NCI-H2081 (cell line): ENCODE measurements at regions not wholly inside any gene's neighbourhood (a gene's known extent, or its start where the extent isn't known, plus 50 kb on each side); places are given as distances from the start of the nearest gene placed in this dataset.

Experiments used
- DNase-seq, 2 experiments: peaks; one replicate each; lab custom pipeline; 2025; lab: John Stamatoyannopoulos, UW

DNA sequence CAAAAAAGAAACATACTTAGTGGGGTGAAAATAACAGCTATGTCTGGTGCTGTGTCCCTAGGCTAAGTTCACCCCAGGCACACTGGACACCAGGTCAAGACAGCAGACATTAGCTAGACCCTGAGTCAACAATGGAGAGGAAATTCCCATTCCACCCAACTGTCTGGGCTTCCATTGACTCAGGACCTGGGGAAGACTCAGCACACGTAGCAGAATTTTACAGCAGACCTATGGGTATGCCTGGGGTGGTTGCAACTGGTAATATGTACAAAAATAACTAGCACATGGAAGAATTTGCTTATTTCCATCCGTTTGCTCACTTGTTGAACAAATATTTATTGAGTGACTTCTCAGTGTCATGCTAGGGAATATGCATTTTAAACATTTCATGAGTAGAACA, 117.0 kb downstream of the GAS1 start:
- no peak for DNase-seq

- no peak for DNase-seq
Measured at GRCh38 chr9:86829496-86830046, 117.7 kb downstream of the GAS1 start.

- DNase-seq: no peak
Measured at GRCh38 chr9:86828631-86829030, 118.7 kb downstream of the GAS1 start.

DNA sequence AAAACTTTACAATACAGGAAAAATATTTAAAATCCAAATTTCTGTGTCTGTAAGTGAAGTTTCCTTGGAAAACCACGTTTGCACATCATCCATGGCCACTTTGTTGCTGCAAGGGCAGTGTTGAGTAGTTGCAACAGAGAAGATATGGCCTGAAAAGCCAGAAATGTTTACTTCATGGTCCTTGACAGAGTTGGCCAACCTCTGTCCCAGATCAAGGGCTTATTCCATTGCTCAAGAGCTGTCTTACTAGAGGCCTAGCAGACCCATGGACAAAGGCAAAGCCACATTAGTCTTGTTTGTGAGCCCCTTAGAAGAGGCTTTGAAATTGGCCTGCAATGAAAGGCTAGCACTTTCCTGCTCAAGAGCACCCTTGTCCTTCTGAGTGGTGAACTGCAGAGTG, 119.4 kb downstream of the GAS1 start:
- DNase-seq: no peak

DNA sequence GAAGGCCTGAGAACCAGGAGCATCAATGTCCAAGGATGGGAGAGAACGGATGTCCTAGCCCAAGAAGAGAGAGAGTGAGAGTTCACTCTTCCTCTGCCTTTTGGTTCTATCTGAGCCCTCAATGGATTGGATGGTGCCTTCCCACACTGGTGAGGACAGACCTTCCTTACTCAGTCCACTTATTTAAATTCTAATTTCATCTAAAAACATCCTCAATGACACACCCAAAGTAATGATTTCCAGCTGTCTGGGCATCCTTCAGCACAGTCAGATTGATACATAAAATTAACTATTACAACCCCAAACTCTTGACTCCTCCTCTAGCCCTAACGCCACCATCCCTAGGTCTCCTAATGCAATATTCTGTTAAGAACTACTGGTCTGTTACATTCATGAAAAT, 122.0 kb downstream of the GAS1 start:
- DNase-seq: no peak

DNA sequence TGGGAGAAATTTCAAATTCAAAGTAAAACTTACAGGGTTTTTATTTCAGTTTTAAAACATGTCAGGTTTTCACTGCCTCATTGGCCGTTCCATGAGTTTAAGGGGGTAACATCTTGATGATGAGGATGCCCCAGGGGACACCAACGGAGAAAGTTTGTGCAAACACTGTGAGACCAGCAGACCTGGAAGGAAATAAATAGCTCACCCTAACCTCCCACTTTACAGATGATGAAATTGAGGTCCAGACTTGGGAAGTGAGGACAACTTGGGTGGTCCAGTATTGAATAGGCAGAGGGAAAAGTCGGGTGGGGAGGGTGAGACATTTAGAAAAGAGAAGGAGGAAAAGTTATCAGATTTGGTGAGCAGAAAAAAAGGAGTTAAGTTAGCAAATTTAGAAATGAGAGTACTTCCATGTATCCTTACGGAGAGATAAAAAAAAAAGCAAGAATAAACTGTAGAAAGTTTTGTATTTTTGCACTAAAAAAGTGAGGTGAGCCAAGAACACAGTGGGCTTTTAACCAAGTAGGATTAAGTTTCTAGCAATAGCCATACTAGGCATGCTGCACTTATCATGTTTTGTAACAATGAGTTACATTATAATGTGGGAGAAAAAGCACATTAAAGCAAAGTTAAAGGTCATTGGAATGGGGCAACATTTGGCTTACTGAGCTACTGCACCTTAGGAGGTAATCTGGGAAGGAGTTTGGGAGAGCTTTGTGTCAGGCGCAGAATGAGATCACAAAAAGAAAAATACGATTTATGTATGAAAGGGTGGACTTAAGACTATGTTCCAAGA, 125.1 kb downstream of the GAS1 start:
- DNase-seq: no peak

- DNase-seq: no peak
Measured at GRCh38 chr9:86821006-86821845, 126.1 kb downstream of the GAS1 start.

DNA sequence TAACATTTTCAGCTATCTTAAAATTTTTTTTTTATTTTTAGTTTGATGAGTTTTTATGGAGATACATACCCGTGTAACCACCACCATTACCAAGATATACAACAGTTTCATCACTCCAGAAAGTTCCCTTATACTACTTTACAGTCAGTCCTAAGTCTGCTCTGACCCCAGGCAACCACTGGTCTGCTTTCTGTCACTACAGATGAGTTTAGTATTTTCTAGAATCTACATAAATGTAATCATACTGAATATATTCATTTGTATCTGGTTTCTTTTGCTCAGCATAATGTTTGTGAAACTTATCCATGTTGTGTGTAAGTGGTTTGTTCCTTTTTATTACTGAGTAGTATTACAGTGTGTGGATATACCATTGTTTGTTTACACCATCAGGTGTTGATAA, 127.8 kb downstream of the GAS1 start:
- DNase-seq: no peak

GRCh38 chr9:86818636-86819035, 128.7 kb downstream of the GAS1 start:
- DNase-seq: no peak

DNA sequence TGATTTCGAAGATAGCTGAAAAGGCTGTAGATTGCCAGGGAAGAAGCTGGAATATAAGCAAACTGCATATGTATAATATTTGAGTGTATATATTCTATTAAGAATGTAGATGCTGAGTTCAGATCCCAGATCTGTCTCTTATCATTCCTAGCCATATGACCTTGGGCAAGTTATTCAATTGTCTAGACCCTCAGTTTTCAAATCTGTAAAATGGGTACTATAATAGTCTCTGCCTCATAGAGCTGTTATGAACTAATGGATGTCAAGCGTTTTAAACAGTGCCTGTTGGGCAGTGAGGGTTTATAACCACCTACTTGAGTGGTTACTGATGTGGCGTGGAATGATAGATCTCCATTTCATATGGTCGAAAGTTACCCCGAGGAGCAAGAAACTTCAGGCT, 130.4 kb downstream of the GAS1 start:
- DNase-seq: no peak

DNA sequence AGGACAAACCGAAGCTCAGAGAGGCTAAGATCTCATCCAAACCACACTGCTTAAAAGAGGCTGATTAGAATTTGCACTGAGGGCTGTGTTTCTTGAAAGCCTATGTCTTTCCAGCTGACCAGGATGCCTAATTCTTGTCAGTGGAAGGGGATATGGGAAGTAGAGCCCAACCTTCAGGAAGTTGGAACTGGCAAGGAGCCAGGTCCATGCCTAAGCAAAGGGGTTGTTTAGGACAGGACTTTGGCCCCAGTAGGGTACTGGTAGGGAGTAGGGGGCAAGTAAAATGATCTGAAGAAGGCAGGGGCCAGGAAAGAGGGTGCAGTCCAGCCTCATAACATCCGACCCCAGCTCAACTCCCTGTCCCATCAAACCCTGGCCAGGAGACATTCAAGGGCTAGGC, 130.9 kb downstream of the GAS1 start:
- DNase-seq: no peak

- no peak for DNase-seq
Measured at GRCh38 chr9:86812616-86813015, 134.7 kb downstream of the GAS1 start.

GRCh38 chr9:86809759-86810367, 137.4 kb downstream of the GAS1 start:
- DNase-seq: no peak

DNA sequence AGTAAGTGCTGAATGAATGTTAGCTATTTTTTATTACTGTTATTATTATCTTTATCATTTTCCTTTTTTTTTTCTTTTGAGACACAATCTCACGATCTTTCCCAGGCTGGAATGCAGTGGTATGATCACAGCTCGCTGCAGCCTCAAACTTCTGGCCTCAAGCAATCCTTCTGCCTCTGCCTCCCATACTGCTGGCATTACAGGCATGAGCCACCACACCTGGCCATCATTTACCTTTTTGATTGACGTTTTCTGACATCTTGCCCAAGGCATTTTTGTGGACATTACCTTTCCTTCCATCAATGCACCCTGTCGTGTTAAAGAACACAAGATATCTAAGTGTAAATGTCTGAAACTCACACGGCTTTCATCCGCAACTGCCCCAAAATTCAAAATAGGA, 138.2 kb downstream of the GAS1 start:
- no peak for DNase-seq

DNA sequence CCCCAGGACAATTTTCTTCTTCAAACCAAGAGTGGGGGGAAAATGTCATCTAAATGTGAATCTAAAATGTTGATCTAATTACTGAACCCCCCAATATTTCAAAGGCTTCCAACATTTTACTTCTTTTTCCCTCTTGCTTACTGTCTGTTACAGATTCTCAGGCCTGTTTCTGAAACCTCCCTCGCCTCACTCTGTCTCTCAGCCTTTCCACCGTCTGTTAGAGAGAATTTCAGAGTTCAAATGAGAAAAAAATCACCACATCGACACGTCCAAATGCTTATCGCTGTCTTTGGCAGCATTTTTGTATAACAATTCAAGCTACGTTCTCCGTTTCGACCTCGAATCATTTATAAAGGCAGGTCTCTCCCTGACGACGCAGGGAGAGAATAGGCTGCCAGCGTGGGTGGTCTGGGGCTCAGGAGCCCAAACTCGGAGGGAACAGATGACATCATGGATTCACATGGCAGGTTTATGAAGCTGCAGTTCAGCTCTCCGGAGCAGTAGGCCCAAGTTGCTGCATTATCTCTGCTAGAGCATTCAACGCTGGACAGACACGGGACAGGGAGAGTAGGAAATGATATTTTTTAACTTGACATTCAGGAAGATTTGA, 139.8 kb downstream of the GAS1 start:
- no peak for DNase-seq

DNA sequence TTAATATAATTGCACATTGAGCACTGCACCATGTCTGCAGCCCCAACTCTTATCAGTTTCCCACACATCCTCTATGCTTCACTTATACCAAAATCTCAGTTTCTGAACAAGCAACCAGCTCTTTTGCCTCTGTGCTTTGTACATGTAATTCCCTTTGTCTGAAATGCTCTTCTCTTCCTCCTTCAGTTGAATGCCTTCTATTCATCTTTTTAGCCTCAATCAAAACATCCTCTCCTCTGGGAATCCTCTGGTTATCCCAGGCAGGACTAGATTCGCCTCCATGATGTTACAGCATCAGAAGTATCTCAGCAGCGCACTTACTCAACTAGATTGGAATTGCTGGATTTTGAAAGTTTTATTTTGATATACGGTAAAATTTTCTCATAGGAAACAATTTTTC, 143.3 kb downstream of the GAS1 start:
- DNase-seq: no peak

- no peak for DNase-seq
Measured at GRCh38 chr9:86802900-86803673, 144.2 kb downstream of the GAS1 start.

DNA sequence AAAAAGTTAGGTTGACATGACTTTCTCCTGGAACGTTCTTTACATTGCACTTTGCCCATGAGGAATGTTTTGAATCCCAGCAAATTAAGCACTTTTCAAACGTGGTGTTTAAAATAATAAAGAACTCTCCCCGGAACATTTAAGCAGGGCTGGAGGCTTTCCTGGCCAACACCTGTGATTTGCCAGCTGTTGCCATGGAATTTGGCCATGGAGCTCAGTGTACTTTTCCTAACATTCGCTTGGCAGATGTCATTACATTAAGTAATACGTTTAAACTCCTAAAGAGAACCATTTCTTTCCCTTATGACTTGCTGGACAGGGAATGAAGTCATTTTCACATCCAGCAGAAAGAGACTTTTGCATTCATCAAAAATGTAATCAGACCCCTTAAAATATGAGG, 146.1 kb downstream of the GAS1 start:
- DNase-seq: no peak

- DNase-seq: no peak
Measured at GRCh38 chr9:86800681-86801080, 146.6 kb downstream of the GAS1 start.

GRCh38 chr9:86798966-86799365, 148.3 kb downstream of the GAS1 start:
- no peak for DNase-seq

DNA sequence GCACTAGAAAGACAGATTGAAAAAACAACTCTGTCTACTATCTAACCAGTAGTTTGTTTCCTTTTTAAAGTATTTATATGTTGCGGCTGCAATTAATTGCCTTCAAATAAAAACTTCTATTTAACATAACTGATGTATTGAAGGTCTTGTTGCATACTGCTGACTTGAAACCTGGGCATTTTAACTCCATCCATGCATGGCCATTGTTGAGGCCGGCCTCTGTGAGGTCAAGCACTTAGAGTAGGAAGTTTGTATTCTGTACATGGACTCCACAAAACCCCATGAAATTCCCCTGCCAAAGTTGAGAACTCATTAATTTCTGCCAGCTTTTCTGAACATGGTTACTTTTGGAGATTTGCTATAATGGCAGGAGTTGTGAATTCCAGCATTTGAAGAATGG, 150.6 kb downstream of the GAS1 start:
- DNase-seq: no peak
